Neural crest cell (in vitro differentiated cells): ENCODE measurements at regions not wholly inside any gene's neighbourhood (a gene's known extent, or its start where the extent isn't known, plus 50 kb on each side); places are given as distances from the start of the nearest gene placed in this dataset.

Experiments used
- DNase-seq: peaks from one replicate; pipeline ENCODE4 v3.0.0; 2021; ENCODE audit warnings: low read depth, mixed read lengths, low spot score
- H3K27ac Mint-ChIP-seq: one replicate; pipeline ENCODE4 v1.8.0; 2021; ENCODE audit warnings: mild to moderate bottlenecking, mixed read lengths; ENCODE audit not compliant: unreplicated experiment
- H3K27me3 Mint-ChIP-seq: 2 replicates; pipeline ENCODE4 v1.8.0; 2021; ENCODE audit warnings: low read depth, mild to moderate bottlenecking, mixed read lengths
- H3K36me3 Mint-ChIP-seq: 2 replicates; pipeline ENCODE4 v1.8.0; 2021; ENCODE audit warnings: low read depth, mild to moderate bottlenecking, mixed read lengths
- H3K4me1 Mint-ChIP-seq: 2 replicates; pipeline ENCODE4 v1.8.0; 2021; ENCODE audit warnings: mixed read lengths
- H3K4me3 Mint-ChIP-seq: one replicate; pipeline ENCODE4 v1.8.0; 2021; ENCODE audit warnings: mild to moderate bottlenecking, mixed read lengths
- H3K9me3 Mint-ChIP-seq: 2 replicates; pipeline ENCODE4 v1.8.0; 2021; ENCODE audit warnings: mixed read lengths
- TF ChIP-seq, protein P1 (sequence below): fragments of 200-600 bp; sonication (generic); conservative IDR thresholded peaks from 2 replicates; pipeline ENCODE4 v1.5.0; 2021; ENCODE audit warnings: antibody characterized with exemption, mild to moderate bottlenecking

DNA sequence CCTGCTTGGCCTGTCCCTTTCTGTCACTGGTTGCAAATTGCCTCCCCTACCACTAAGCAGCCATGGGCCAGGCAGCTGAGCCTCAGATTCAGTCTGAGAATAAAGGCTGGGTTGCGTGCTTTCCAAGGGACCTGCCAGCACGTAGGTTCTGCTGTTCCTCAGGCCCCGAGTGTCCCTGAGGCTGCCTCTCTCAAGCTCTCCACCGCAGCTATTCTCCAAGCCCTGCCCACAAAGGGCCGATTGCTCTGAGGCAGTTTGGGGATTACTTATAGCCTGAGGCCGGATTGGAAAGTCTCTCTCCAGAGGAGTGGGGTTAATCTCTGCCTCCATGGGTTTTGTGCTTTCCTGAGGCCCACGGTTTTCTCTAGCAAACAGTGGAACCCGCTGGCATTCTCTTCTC is 590.7 kb downstream of the BCOR start:
- no peak overlapping the region for H3K4me3 Mint-ChIP-seq
- peaks cover 6% of the 10 kb centered on the region for H3K4me1 Mint-ChIP-seq
- H3K36me3 Mint-ChIP-seq = peaks cover 3% of the 10 kb centered on the region
- no peak overlapping the region for H3K27ac Mint-ChIP-seq
- DNase-seq = no peak
- TF ChIP-seq, protein P1, sequence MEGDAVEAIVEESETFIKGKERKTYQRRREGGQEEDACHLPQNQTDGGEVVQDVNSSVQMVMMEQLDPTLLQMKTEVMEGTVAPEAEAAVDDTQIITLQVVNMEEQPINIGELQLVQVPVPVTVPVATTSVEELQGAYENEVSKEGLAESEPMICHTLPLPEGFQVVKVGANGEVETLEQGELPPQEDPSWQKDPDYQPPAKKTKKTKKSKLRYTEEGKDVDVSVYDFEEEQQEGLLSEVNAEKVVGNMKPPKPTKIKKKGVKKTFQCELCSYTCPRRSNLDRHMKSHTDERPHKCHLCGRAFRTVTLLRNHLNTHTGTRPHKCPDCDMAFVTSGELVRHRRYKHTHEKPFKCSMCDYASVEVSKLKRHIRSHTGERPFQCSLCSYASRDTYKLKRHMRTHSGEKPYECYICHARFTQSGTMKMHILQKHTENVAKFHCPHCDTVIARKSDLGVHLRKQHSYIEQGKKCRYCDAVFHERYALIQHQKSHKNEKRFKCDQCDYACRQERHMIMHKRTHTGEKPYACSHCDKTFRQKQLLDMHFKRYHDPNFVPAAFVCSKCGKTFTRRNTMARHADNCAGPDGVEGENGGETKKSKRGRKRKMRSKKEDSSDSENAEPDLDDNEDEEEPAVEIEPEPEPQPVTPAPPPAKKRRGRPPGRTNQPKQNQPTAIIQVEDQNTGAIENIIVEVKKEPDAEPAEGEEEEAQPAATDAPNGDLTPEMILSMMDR = no peak
- no peaks in the 10 kb centered on the region for H3K27me3 Mint-ChIP-seq
- peaks cover 13% of the 10 kb centered on the region for H3K9me3 Mint-ChIP-seq

DNA sequence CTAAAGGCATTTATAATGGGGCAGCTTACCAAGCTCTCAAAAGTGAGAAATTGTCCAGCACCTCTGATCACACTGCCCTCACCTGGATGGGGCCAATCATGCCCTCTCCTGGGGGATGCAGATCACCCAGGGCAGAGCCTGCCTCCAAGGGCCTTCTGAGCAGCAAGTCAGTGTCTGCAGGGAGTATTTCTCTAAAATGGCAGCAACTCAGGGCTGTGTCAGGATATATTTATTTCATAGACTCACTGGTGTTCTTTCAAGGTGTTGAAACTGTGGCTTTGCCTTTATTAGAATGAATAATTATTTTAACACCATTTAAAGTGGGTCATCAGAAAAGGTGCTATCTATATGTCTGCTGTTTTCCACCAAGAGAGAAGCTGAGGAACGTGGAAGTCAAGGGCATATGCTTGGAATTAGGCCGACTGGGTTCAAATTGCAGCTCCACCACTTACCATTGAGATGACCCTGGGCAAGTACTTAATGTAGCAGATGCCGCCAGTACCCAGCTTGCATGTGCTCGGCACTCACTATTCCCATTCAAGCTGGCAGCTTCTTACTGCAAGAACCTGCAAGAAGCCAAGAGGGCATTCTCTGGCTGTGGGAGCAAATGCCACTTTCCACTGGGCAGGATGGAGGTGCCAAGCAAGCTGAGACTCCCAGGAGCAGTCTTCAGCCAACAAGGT is 590.0 kb downstream of the BCOR start:
- TF ChIP-seq, protein P1 = no peak
- DNase-seq = no peak
- Mint-ChIP-seq H3K27me3 (no peaks in the 10 kb centered on the region), H3K27ac (no peak overlapping the region), H3K36me3 (peaks cover 3% of the 10 kb centered on the region), H3K4me1 (peaks cover 6% of the 10 kb centered on the region), H3K4me3 (no peak overlapping the region), H3K9me3 (peaks cover 13% of the 10 kb centered on the region)

DNA sequence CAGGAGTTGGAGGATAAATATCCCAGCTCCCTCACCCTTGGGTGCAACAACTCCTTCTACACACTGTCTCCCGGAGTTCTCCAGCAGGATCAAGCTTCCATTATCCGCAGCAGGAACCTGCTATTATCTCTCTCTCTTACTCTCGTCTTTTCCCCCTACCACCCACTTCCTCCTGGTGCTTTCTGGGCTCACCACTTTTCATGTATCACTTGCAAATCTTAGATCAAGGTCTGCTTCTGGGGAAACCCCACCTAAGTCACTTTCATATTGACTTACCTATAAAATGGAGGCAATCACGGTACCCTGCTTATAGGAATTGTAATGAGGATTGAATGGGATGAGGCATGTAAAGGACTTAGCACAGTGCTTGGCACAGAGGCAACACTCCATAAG is 589.5 kb downstream of the BCOR start:
- no peak overlapping the region for H3K4me3 Mint-ChIP-seq
- peaks cover 6% of the 10 kb centered on the region for H3K4me1 Mint-ChIP-seq
- TF ChIP-seq, protein P1 = no peak
- H3K27me3 Mint-ChIP-seq = no peaks in the 10 kb centered on the region
- H3K36me3 Mint-ChIP-seq = peaks cover 3% of the 10 kb centered on the region
- no peak for DNase-seq
- peaks cover 13% of the 10 kb centered on the region for H3K9me3 Mint-ChIP-seq
- H3K27ac Mint-ChIP-seq = no peak overlapping the region

DNA sequence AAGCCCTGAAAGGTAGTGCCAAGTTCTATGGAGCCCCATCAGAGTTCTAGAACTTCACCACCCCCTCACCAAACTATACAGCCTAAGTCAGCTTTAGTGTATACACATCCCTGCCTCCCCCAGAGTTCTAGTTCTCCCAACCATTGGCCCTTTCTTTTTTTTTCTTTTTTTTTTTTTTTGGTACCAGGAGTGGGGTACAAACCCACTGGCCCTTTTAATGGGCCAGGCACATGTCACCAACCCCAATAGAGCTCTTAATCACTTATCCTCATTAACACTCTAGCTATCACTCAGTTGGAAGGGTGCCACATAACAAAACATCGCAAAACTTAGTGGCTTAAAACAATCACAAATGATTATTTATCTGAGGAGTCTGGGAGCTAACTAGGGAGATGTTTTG is 588.6 kb downstream of the BCOR start:
- DNase-seq = no peak
- Mint-ChIP-seq H3K4me1 (peaks cover 7% of the 10 kb centered on the region), H3K27ac (no peak overlapping the region), H3K36me3 (peaks cover 3% of the 10 kb centered on the region), H3K27me3 (no peaks in the 10 kb centered on the region), H3K9me3 (peaks cover 13% of the 10 kb centered on the region), H3K4me3 (no peak overlapping the region)
- TF ChIP-seq, protein P1 = no peak

DNA sequence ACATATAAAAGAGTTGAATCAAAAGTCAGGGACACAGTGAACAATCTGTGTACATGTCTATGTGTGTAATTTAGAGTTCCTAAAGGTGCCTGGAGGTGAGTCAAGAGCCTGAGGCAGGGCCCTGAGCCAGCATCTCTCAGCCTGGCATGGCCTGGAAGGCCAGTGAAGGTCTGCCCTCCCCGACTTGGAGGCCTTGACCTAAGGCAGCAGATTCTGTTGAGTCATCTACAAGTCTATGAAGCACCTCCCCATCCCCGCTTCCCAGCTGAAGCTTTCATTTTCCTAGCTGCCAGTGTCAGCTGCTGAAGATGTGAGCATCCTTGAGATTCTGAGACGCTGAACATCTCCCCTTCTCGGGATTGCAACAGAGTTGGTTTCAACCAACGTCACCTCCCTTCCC is 583.9 kb downstream of the BCOR start:
- Mint-ChIP-seq H3K36me3 (peaks cover 3% of the 10 kb centered on the region), H3K9me3 (peaks cover 13% of the 10 kb centered on the region), H3K4me3 (no peak overlapping the region), H3K27ac (no peak overlapping the region), H3K27me3 (no peaks in the 10 kb centered on the region), H3K4me1 (peaks cover 45% of the 10 kb centered on the region)
- TF ChIP-seq, protein P1 = no peak
- DNase-seq = no peak
